ENCODE measurements at regions not wholly inside any gene's neighbourhood (a gene's known extent, or its start where the extent isn't known, plus 50 kb on each side); places are given as distances from the start of the nearest gene placed in this dataset.
"Not testable (repeated sequence)": the region's sequence is repeated elsewhere in the genome, so short reads cannot be mapped to it uniquely, and the experiment has no call there.

DNA sequence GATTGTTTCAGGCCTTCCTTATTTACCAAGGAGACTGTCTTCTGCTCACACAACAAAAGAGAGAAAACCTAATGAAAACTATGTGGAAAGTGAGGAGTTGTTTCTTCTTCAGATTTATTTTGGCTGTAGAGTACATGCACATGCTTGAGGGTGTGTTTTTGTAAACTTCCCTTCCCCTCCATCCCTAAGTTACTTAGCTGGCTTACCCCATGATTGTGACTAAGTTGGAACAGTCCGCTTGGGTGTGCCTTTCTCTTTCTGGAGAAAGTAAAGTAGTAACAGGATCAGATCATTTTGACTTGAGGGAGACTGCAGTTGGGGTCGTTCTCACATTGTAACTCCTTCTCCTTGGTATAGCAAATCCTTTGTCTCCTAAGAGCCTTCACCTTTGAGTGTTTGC is 155.9 kb downstream of the RTL9 start:
- DNase-seq (ENCODE audit: low read depth), result no peak

DNA sequence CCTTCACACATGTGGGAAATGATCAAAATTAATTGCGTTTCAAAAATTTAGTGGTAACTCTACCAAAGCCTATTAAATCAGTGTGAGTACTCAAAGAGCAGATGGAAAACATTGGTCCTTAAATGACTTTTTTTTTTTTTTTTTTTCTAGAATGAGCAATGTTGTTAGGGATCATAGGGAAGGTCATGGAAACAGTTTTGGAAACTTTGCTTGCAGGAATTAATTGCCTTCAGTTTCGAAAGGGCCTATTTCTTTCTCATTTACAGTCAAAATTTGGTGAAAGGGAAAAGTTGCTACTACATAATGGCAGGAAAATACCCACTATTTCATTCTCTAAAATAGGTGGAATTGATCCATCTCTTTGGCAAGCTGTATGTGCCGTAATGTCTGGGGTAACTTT is 160.9 kb downstream of the RTL9 start:
- DNase-seq (ENCODE audit: low read depth), result no peak

DNA sequence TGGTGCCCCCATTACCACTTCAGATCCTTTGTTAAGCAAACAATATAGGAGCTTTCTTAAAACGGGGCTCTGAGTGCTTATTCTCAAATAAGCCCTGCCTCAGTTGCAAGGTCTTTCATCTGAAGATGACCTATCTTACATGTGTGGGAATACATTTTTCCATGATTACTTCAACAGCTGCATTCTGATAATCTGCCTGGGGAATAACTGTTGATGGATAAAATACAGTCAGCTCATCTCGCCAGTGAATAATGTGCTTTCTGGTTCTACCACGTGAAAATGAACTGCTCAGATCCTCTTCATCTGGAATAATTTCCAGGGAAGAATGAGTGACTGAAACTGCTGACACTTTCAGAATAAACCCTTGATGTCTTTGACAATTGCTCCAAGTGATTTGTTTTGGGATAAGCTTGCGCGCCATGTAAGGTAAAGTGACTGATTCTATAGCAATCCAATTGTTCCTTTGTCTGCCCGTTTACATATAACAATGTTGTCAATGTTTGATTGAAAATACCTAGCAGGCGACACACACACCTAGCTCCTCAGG is 161.3 kb downstream of the RTL9 start:
- no peak for DNase-seq (ENCODE audit: low read depth)

DNA sequence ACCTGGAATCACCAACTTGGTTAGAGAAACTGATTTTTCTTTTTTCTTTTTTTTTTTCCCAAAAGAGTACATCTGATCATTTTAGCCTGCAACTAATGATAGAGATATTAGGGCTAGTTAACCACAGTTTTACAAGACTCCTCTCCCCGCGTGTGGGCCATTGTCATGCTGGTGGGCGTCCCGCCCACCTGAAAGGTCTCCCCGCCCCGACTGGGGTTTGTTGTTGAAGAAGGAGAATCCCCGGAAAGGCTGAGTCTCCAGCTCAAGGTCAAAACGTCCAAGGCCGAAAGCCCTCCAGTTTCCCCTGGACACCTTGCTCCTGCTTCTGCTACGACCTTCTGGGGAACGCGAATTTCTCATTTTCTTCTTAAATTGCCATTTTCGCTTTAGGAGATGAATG is 162.0 kb downstream of the RTL9 start:
- DNase-seq (ENCODE audit: low read depth), result not testable (repeated sequence)

DNA sequence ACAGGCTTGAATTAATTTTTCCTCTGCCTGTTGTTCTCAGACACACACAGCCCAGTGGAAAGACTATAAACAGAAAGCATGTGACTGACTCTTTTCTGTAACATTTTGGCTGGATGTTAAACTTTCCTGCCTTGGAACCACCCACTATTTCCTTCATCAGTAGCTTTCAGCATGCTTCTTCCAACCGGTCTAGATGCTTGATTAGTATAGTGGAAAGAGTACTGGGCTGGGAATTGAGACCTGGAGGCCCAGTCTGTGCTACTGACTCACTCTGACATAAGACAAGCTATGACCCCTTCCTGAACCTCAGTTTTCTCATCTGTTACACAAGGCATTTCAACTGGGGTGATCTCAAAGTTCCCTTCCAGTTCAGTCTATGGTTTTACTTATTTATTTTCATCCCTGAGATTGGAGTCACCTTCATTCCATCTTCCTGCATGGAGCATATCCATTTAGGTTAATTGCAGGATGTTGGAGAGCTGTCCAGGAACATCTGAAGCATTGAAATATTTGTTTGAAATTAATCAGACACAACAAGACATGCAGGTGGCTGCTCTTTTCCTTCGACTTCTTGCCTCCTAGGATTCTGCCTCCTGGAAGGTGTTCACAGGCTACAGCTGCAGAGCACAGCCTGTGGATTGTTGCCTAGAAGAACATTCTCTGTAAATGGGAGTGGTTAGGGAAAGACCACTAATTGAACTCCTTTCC is 173.4 kb downstream of the RTL9 start:
- no peak for DNase-seq (ENCODE audit: low read depth)

DNA sequence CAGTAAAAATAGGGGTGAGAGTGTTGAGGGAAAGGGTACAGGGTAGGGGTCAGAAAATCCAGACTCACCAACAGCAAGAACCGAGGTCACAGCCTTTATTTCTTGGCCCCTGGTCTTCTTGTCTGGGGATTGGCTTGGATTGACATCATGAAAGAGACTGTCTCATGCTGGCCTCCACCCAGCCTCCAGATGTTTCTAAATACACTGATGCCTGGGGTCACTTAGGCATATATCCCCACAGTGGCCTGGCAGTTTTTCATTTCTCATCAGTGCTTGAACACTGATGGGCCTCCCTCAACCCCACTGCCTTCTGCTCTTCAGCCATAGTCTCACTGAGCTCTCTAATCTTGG is 173.9 kb downstream of the RTL9 start:
- DNase-seq (ENCODE audit: low read depth), result no peak

DNA sequence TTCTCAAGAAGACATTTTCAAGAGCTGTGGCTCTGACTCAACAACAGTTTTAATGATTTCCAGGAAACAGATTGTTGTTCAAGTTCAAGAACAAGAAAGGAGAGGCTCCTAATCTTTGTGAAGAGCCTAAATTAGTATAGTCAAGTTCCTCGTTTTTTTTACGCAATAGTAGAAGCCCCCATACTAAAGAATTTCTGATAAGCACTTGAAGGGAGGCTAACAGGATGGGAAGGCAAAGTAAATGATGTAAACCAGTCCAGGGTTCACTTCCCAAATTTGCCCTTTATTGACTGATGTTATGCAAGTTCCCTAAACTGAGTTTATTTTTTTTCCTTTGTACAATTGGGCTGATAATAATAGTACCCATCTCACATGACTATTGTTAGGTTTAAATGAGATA is 178.2 kb downstream of the RTL9 start:
- DNase-seq (ENCODE audit: low read depth), result no peak

DNA sequence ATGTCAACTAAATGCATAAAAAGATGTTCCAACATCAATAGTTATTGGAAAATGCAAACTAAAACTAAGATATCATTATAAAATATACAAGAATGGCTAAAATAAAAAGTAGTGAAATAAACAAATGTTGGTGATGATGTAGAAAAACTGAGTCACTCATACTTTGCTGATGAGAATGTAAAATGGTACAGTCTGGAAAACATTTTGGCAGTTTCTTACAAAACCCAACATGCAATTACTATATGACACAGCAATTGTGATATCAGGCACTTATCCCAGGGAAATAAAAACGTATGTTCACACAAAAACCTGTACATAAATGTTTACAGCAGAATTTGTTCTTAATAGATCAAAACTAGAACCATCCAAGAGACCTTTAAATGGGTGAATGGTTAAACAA is 182.6 kb downstream of the RTL9 start:
- no peak for DNase-seq (ENCODE audit: low read depth)

DNA sequence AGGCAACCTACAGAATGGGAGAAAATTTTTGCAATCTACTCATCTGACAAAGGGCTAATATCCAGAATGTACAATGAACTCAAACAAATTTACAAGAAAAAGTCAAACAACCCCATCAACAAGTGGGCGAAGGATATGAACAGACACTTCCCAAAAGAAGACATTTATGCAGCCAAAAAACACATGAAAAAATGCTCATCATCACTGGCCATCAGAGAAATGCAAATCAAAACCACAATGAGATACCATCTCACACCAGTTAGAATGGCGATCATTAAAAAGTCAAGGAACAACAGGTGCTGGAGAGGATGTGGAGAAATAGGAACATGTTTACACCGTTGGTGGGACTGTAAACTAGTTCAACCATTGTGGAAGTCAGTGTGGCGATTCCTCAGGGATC is 192.2 kb downstream of the RTL9 start:
- not testable (repeated sequence) for DNase-seq (ENCODE audit: low read depth)

DNA sequence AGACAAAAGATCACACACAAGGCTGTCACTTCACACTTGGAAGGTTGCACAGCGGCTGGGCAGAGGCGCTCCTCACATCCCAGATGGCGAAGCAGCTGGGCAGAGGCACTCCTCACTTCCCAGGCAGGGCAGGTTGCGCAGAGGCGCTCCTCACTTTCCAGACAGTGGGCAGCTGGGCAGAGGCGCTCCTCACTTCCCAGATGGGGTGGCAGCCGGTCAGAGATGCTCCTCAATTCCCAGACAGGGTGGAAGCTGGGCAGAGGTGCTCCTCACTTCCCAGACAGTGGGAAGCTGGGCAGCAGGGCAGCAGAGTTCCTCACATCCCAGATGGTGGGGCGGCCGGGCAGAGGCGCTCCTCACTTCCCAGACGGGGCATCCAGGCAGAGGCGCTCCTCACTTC is 199.2 kb downstream of the RTL9 start:
- no peak for DNase-seq (ENCODE audit: low read depth)

DNA sequence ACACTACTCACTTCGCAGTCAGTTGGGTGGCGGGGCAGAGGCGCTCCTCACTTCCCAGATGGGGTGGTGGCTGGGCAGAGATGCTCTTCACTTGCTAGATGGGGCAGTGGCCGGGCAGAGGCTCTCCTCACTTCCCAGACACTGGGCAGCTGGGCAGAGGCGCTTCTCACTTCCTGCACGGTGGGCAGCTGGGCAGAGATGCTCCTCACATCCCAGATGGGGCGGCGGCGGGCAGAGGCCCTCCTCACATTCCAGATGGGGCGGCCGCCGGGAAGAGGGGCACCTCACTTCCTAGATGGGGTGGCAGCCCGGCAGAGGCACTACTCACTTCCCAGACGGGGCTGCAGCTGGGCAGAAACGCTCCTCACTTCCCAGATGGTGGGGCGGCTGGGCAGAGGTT is 199.8 kb downstream of the RTL9 start:
- no peak for DNase-seq (ENCODE audit: low read depth)

DNA sequence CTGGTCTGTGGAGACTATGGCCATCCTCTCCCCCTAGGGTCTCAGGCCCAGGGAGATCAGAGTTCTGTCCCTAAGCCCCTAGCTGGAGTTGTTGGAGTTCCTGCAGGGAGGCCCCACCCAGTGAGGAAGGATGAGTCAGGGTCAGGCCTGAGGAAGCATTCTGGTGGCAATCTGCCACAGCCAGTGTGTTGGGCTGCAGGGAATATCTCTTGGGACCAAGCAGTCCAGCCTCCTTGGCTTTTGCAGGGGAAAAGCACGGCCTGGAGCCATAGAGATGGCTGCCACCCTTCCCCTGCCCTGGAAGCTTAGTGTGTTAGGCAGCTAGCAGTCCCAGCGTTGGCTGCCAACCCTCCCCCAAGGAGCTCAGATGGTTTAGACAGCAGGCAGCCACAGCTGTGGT is 202.4 kb downstream of the RTL9 start:
- no peak for DNase-seq (ENCODE audit: low read depth)

DNA sequence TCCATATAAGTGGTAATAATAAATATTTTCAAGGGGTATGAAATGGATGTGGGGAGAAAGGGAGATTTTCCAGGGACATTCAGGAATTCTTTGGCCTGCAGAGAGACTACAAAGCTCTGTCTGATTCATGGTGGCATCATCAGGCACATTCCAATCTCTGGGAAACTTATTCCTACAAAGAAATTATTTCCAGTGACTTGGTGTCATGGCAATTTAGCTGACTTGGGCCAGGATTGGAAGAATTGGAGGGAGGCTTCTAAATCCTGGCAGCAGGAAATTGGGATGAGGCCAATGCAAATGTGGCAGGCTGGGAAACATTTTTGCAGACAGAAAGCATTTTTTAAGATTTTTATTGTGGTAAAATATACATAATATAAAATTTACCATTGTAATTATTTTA is 204.6 kb downstream of the RTL9 start:
- DNase-seq (ENCODE audit: low read depth), result no peak

DNA sequence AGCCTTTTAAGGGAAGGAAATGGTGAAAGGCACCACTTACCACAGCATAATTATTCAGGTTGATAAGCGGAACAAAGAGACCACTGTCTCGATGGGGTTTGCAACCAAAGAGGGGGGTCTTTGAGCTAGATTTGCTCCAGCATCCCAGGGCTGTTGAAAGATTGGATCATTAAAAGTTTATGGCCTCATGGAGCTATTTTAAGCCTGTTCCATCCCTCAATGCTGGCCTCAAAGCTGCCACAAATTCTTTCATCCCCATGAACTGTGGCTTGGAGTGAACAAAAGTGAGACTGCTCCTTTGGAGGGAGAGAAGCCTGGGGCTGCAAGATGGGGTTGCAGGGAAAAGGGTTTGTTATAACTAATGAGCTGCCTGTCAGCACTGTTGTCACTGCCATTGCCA is 209.8 kb downstream of the RTL9 start:
- no peak for DNase-seq (ENCODE audit: low read depth)

DNA sequence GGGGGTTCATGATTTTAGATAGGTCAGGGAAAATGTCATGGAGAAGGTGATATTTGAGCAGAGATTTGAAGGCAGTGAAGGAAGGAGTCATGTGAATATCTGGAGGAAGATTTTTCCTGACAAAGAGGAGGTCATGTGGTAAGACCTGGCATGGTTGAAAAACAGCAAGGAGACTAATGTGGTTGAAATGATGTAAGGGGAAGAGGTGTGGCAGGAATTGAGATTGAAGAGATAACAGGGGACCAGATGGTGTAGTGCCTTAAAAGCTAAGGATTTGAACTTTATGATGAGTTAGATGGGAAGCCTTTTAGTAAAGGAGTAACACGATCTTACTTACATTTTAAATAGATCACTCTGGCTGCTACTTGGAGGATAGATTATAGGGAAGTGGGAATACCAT is 210.9 kb downstream of the RTL9 start:
- DNase-seq (ENCODE audit: low read depth), result no peak

DNA sequence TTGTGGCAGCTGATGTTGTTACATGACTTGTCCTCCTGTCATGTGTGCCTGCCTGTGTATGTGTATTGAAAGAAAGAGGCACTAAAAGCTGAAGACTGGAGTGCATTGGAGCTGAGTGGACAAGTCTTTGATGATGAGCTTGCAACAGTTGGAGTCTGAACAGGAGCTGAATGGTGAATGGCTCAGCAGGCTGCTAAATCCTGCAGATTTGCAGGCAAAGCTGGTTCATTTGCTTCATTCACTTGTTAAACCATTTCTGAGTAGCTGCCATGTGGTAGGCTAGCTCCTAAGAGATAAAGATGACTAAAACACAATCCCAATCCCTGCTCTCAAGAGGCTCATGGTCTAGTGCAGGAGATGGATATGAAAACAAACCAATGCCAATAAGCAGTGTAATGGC is 217.3 kb downstream of the CHRDL1 start:
- no peak for DNase-seq (ENCODE audit: low read depth)

DNA sequence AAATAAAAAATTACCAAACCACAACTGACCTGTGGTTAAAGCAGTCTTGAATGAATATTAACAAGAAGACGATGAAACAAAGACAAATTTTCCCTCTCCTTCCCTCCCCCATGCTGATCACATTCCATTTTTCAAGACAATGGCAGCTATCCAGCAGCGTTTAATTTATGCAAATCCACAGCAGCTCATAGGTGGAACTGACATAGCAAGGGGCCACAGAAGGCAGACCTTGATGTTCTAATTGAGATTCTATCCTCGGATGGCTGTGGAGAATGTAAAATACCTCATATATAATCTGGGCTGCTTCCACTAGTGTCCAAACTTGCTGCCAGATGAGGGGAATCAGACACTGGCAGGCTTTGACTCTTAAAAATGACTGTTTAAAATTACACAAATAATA is 211.5 kb downstream of the CHRDL1 start:
- no peak for DNase-seq (ENCODE audit: low read depth)

DNA sequence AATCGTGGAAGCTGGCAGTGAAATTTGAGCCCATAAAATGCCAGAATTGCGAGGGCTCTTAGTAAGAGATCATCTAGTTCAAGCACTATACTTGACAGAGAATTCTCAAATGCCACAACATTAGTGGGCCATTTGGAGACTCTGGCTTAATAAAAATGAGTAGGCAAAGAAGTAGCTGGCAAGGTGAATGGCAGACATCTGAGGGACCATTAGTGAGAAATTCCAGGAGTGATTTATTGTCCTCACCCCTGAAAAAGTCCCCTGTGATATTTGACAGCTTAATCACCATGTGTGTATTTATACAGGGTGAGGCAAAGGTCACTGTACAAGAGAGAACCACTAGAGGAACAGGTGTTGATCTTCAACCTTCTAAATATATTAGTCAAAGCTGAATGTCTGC is 207.5 kb downstream of the CHRDL1 start:
- DNase-seq (ENCODE audit: low read depth), result no peak

DNA sequence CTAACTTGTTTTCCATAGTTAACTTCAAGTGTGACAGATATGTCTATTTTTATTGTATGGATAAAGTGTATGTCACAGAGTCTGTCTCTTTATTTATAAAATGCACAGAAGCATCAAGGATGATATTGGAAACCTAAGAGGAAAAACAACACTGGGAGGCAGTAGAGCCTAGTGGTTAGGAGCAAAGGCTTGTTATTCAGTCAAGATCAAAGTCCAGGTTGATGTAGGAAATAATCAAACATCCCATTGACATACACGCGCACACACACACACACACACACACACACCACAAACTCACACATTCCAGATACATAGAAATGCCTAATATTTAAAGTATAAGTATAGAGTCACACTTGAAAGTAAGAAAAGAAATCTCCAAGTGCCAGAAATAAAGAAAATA is 206.8 kb downstream of the CHRDL1 start:
- DNase-seq (ENCODE audit: low read depth), result no peak

DNA sequence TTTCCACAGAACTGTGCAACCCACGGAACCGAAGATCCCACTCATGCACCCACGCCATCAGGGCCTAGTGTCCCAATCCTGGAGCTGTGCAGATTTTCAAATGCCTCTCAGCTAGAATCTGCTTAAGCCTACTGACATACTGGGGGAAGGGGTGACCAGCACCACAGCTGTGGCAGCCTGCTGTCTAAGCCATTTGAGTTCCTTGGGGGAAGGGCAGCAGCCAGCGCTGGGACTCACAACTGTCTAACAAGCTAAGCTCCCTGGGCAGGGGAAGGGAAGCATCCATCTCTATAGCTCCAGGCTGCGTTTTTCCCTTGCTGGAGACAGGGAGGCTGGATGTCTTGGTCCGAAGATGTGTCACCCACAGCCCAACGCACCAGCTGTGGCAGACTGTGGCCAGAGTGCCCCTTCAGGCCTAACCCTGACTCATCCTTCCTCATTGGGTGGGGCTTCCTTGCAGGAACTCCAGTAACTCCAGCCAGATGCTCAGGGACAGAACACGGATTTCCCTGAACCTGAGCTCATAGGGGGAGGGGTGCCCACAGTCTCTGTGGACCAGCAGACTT is 194.8 kb downstream of the CHRDL1 start:
- DNase-seq (ENCODE audit: low read depth), result no peak

DNA sequence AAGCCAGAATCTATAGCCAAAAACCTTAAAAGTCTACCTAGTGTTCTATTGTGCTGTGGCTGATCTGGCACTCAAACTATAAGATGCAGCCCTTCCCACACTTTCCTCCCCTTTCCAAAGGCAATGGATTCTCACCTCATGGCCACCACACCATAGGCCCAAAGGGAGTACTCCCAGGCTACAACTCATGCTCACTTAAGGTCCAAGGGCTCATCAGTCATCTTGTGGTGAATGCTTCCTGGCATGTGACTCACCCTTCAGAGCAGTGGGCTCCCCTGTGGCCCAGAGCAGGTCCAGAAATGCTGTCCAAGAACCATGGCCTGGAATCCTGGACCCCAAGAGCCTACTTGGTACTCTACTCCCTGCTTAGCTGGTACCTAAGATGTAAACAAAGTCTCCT is 181.0 kb downstream of the CHRDL1 start:
- no peak for DNase-seq (ENCODE audit: low read depth)
